ENCODE measurements at regions not wholly inside any gene's neighbourhood (a gene's known extent, or its start where the extent isn't known, plus 50 kb on each side); places are given as distances from the start of the nearest gene placed in this dataset.

GRCh38 chr5:147037515-147038205 lies 159.1 kb upstream of the PPP2R2B start:
- peak; percentile 78 for ATAC-seq
- no peak for TF ChIP-seq ARNTL (CRISPR knock-in tag; IDR thresholded peaks at IDR 0.05; ENCODE audit: borderline replicate concordance, low read depth)
- TF ChIP-seq TOX (CRISPR knock-in tag; IDR thresholded peaks at IDR 0.05; ENCODE audit: borderline replicate concordance): no peak
- no peak for TF ChIP-seq TCF4 (CRISPR knock-in tag; IDR thresholded peaks at IDR 0.05; ENCODE audit: borderline replicate concordance)
- TF ChIP-seq BACH2 (CRISPR knock-in tag; IDR thresholded peaks at IDR 0.05; ENCODE audit: borderline replicate concordance): no peak
- no peak for TF ChIP-seq PPARA (CRISPR knock-in tag; IDR thresholded peaks at IDR 0.05; ENCODE audit: borderline replicate concordance)

- no peak for TF ChIP-seq PATZ1 (CRISPR knock-in tag; IDR thresholded peaks at IDR 0.05; ENCODE audit: borderline replicate concordance)
- no peak for TF ChIP-seq ZFP3 (CRISPR knock-in tag; IDR thresholded peaks at IDR 0.05)
- no peak for TF ChIP-seq ZNF8 (CRISPR knock-in tag; IDR thresholded peaks at IDR 0.05)
- TF ChIP-seq ESRRG (CRISPR knock-in tag; IDR thresholded peaks at IDR 0.05): no peak
- TF ChIP-seq ARNTL (CRISPR knock-in tag; IDR thresholded peaks at IDR 0.05; ENCODE audit: borderline replicate concordance, low read depth): no peak
- TF ChIP-seq BACH2 (CRISPR knock-in tag; IDR thresholded peaks at IDR 0.05; ENCODE audit: borderline replicate concordance): no peak
- TF ChIP-seq ZNF565 (CRISPR knock-in tag; conservative IDR thresholded peaks at IDR 0.05; ENCODE audit: low read depth): no peak
- TF ChIP-seq TOX (CRISPR knock-in tag; IDR thresholded peaks at IDR 0.05; ENCODE audit: borderline replicate concordance): no peak
- no peak for TF ChIP-seq CSRNP3 (CRISPR knock-in tag; IDR thresholded peaks at IDR 0.05)
- TF ChIP-seq SNAI2 (CRISPR knock-in tag; IDR thresholded peaks at IDR 0.05): no peak
- no peak for TF ChIP-seq TSHZ2 (CRISPR knock-in tag; IDR thresholded peaks at IDR 0.05)
- no peak for TF ChIP-seq OSR1 (CRISPR knock-in tag; IDR thresholded peaks at IDR 0.05)
- no peak for ATAC-seq
Observed at GRCh38 chr5:147040856-147041255, 162.3 kb upstream of the PPP2R2B start.

- ATAC-seq: peak; percentile 33
- TF ChIP-seq ISL1 (CRISPR knock-in tag; IDR thresholded peaks at IDR 0.05) (peak; percentile 30; the same call in 1 of the 2 replicates), ZFP30 (CRISPR knock-in tag; IDR thresholded peaks at IDR 0.05) (peak; percentile 90), CREB5 (CRISPR knock-in tag; IDR thresholded peaks at IDR 0.05; ENCODE audit: low read depth) (no peak)
Observed at GRCh38 chr5:147044572-147045273, 166.2 kb upstream of the PPP2R2B start.

- ATAC-seq: no peak
- TF ChIP-seq ZC3H10 (CRISPR knock-in tag; IDR thresholded peaks at IDR 0.05) (no peak), TSHZ2 (CRISPR knock-in tag; IDR thresholded peaks at IDR 0.05) (no peak), POU6F1 (CRISPR knock-in tag; IDR thresholded peaks at IDR 0.05; ENCODE audit: borderline replicate concordance, low read depth) (no peak), BACH2 (CRISPR knock-in tag; IDR thresholded peaks at IDR 0.05; ENCODE audit: borderline replicate concordance) (no peak), ZFP30 (CRISPR knock-in tag; IDR thresholded peaks at IDR 0.05) (no peak), GLIS3 (CRISPR knock-in tag; IDR thresholded peaks at IDR 0.05) (no peak), OSR1 (CRISPR knock-in tag; IDR thresholded peaks at IDR 0.05) (no peak), ISL1 (CRISPR knock-in tag; IDR thresholded peaks at IDR 0.05) (no peak), PATZ1 (CRISPR knock-in tag; IDR thresholded peaks at IDR 0.05; ENCODE audit: borderline replicate concordance) (no peak)
Observed at GRCh38 chr5:147045290-147045689, 166.7 kb upstream of the PPP2R2B start.

Data from SK-N-SH treated with all-trans-retinoic acid at 6 μM for 48 hours (cell line).